ENCODE measurements at regions not wholly inside any gene's neighbourhood (a gene's known extent, or its start where the extent isn't known, plus 50 kb on each side); places are given as distances from the start of the nearest gene placed in this dataset.

GRCh38 chr13:70405266-70405665, 297.0 kb upstream of the KLHL1 start:
- H3K27ac ChIP-seq (ENCODE audit: low read depth, low read length), result no peak overlapping the region
- no peak overlapping the region for H3K4me3 ChIP-seq (ENCODE audit: low read depth in 1 of 2, low read length in 2 of 2)
- no peaks in the 10 kb centered on the region for H3K4me1 ChIP-seq (ENCODE audit: insufficient read depth, low read length)
- H3K27me3 ChIP-seq (ENCODE audit: control insufficient read depth in 1 of 2, insufficient read depth in 2 of 2, low read length in 2 of 2), result no peaks in the 10 kb centered on the region
- no peaks in the 10 kb centered on the region for H3K9me3 ChIP-seq (ENCODE audit: low read length)
- no peaks in the 10 kb centered on the region for H3K36me3 ChIP-seq (ENCODE audit: insufficient read depth, low read length)
- H3K9ac ChIP-seq (ENCODE audit: low read length), result no peak overlapping the region

- Histone ChIP-seq H3K27ac (ENCODE audit: low read depth, low read length) (no peak overlapping the region), H3K27me3 (ENCODE audit: control insufficient read depth in 1 of 2, insufficient read depth in 2 of 2, low read length in 2 of 2) (no peaks in the 10 kb centered on the region), H3K9ac (ENCODE audit: low read length) (no peak overlapping the region), H3K4me1 (ENCODE audit: insufficient read depth, low read length) (no peaks in the 10 kb centered on the region), H3K4me3 (ENCODE audit: low read depth in 1 of 2, low read length in 2 of 2) (no peak overlapping the region), H3K36me3 (ENCODE audit: insufficient read depth, low read length) (no peaks in the 10 kb centered on the region), H3K9me3 (ENCODE audit: low read length) (no peaks in the 10 kb centered on the region)
These were observed 285.8 kb upstream of the KLHL1 start for GRCh38 chr13:70394031-70394548.

- Histone ChIP-seq H3K27me3 (ENCODE audit: control insufficient read depth in 1 of 2, insufficient read depth in 2 of 2, low read length in 2 of 2) (no peaks in the 10 kb centered on the region), H3K27ac (ENCODE audit: low read depth, low read length) (no peak overlapping the region), H3K9me3 (ENCODE audit: low read length) (no peaks in the 10 kb centered on the region), H3K4me3 (ENCODE audit: low read depth in 1 of 2, low read length in 2 of 2) (no peak overlapping the region), H3K4me1 (ENCODE audit: insufficient read depth, low read length) (no peaks in the 10 kb centered on the region), H3K36me3 (ENCODE audit: insufficient read depth, low read length) (no peaks in the 10 kb centered on the region), H3K9ac (ENCODE audit: low read length) (no peak overlapping the region)
These were observed 283.4 kb upstream of the KLHL1 start for GRCh38 chr13:70391678-70392077.

- Histone ChIP-seq H3K27ac (ENCODE audit: low read depth, low read length) (no peak overlapping the region), H3K27me3 (ENCODE audit: control insufficient read depth in 1 of 2, insufficient read depth in 2 of 2, low read length in 2 of 2) (no peaks in the 10 kb centered on the region), H3K36me3 (ENCODE audit: insufficient read depth, low read length) (no peaks in the 10 kb centered on the region), H3K9ac (ENCODE audit: low read length) (no peak overlapping the region), H3K4me3 (ENCODE audit: low read depth in 1 of 2, low read length in 2 of 2) (no peak overlapping the region), H3K9me3 (ENCODE audit: low read length) (no peaks in the 10 kb centered on the region), H3K4me1 (ENCODE audit: insufficient read depth, low read length) (no peaks in the 10 kb centered on the region)
These were observed 282.7 kb upstream of the KLHL1 start for GRCh38 chr13:70390968-70391367.

- H3K36me3 ChIP-seq (ENCODE audit: insufficient read depth, low read length), result no peaks in the 10 kb centered on the region
- no peak overlapping the region for H3K9ac ChIP-seq (ENCODE audit: low read length)
- no peaks in the 10 kb centered on the region for H3K4me1 ChIP-seq (ENCODE audit: insufficient read depth, low read length)
- no peaks in the 10 kb centered on the region for H3K27me3 ChIP-seq (ENCODE audit: control insufficient read depth in 1 of 2, insufficient read depth in 2 of 2, low read length in 2 of 2)
- H3K4me3 ChIP-seq (ENCODE audit: low read depth in 1 of 2, low read length in 2 of 2), result no peak overlapping the region
- no peak overlapping the region for H3K27ac ChIP-seq (ENCODE audit: low read depth, low read length)
- no peaks in the 10 kb centered on the region for H3K9me3 ChIP-seq (ENCODE audit: low read length)
These were observed 281.8 kb upstream of the KLHL1 start for GRCh38 chr13:70390064-70390463.

- Histone ChIP-seq H3K27me3 (ENCODE audit: control insufficient read depth in 1 of 2, insufficient read depth in 2 of 2, low read length in 2 of 2) (no peaks in the 10 kb centered on the region), H3K36me3 (ENCODE audit: insufficient read depth, low read length) (no peaks in the 10 kb centered on the region), H3K4me1 (ENCODE audit: insufficient read depth, low read length) (no peaks in the 10 kb centered on the region), H3K9ac (ENCODE audit: low read length) (no peak overlapping the region), H3K4me3 (ENCODE audit: low read depth in 1 of 2, low read length in 2 of 2) (no peak overlapping the region), H3K27ac (ENCODE audit: low read depth, low read length) (no peak overlapping the region), H3K9me3 (ENCODE audit: low read length) (no peaks in the 10 kb centered on the region)
These were observed 280.7 kb upstream of the KLHL1 start for GRCh38 chr13:70388935-70389334.

- H3K4me1 ChIP-seq (ENCODE audit: insufficient read depth, low read length), result no peaks in the 10 kb centered on the region
- no peak overlapping the region for H3K9ac ChIP-seq (ENCODE audit: low read length)
These were observed 278.7 kb upstream of the KLHL1 start for GRCh38 chr13:70386919-70387318.

GRCh38 chr13:70385852-70386251, 277.6 kb upstream of the KLHL1 start:
- Histone ChIP-seq H3K9ac (ENCODE audit: low read length) (no peak overlapping the region), H3K4me3 (ENCODE audit: low read depth in 1 of 2, low read length in 2 of 2) (no peak overlapping the region), H3K27ac (ENCODE audit: low read depth, low read length) (no peak overlapping the region), H3K27me3 (ENCODE audit: control insufficient read depth in 1 of 2, insufficient read depth in 2 of 2, low read length in 2 of 2) (no peaks in the 10 kb centered on the region), H3K9me3 (ENCODE audit: low read length) (no peaks in the 10 kb centered on the region), H3K4me1 (ENCODE audit: insufficient read depth, low read length) (no peaks in the 10 kb centered on the region), H3K36me3 (ENCODE audit: insufficient read depth, low read length) (no peaks in the 10 kb centered on the region)

More at GRCh38 chr13:70386919-70387318, 278.7 kb upstream of the KLHL1 start:
- Histone ChIP-seq H3K4me3 (ENCODE audit: low read depth in 1 of 2, low read length in 2 of 2) (no peak overlapping the region), H3K27me3 (ENCODE audit: control insufficient read depth in 1 of 2, insufficient read depth in 2 of 2, low read length in 2 of 2) (no peaks in the 10 kb centered on the region), H3K36me3 (ENCODE audit: insufficient read depth, low read length) (no peaks in the 10 kb centered on the region), H3K27ac (ENCODE audit: low read depth, low read length) (no peak overlapping the region), H3K9me3 (ENCODE audit: low read length) (no peaks in the 10 kb centered on the region)

- Histone ChIP-seq H3K36me3 (ENCODE audit: insufficient read depth, low read length) (no peaks in the 10 kb centered on the region), H3K9ac (ENCODE audit: low read length) (no peak overlapping the region), H3K27me3 (ENCODE audit: control insufficient read depth in 1 of 2, insufficient read depth in 2 of 2, low read length in 2 of 2) (no peaks in the 10 kb centered on the region), H3K4me1 (ENCODE audit: insufficient read depth, low read length) (no peaks in the 10 kb centered on the region), H3K27ac (ENCODE audit: low read depth, low read length) (no peak overlapping the region), H3K4me3 (ENCODE audit: low read depth in 1 of 2, low read length in 2 of 2) (no peak overlapping the region), H3K9me3 (ENCODE audit: low read length) (no peaks in the 10 kb centered on the region)
These were observed 275.9 kb upstream of the KLHL1 start for GRCh38 chr13:70384156-70384555.

GRCh38 chr13:70380809-70381208, 272.6 kb upstream of the KLHL1 start:
- no peaks in the 10 kb centered on the region for H3K9me3 ChIP-seq (ENCODE audit: low read length)
- H3K27ac ChIP-seq (ENCODE audit: low read depth, low read length), result no peak overlapping the region
- H3K4me1 ChIP-seq (ENCODE audit: insufficient read depth, low read length), result no peaks in the 10 kb centered on the region
- H3K4me3 ChIP-seq (ENCODE audit: low read depth in 1 of 2, low read length in 2 of 2), result no peak overlapping the region
- no peaks in the 10 kb centered on the region for H3K27me3 ChIP-seq (ENCODE audit: control insufficient read depth in 1 of 2, insufficient read depth in 2 of 2, low read length in 2 of 2)
- H3K9ac ChIP-seq (ENCODE audit: low read length), result no peak overlapping the region
- no peaks in the 10 kb centered on the region for H3K36me3 ChIP-seq (ENCODE audit: insufficient read depth, low read length)

GRCh38 chr13:70375718-70376117, 267.5 kb upstream of the KLHL1 start:
- H3K27me3 ChIP-seq (ENCODE audit: control insufficient read depth in 1 of 2, insufficient read depth in 2 of 2, low read length in 2 of 2), result no peaks in the 10 kb centered on the region

GRCh38 chr13:70370924-70371323, 262.7 kb upstream of the KLHL1 start:
- Histone ChIP-seq H3K27me3 (ENCODE audit: control insufficient read depth in 1 of 2, insufficient read depth in 2 of 2, low read length in 2 of 2) (no peaks in the 10 kb centered on the region), H3K9ac (ENCODE audit: low read length) (no peak overlapping the region), H3K4me3 (ENCODE audit: low read depth in 1 of 2, low read length in 2 of 2) (no peak overlapping the region), H3K36me3 (ENCODE audit: insufficient read depth, low read length) (no peaks in the 10 kb centered on the region), H3K9me3 (ENCODE audit: low read length) (no peaks in the 10 kb centered on the region), H3K4me1 (ENCODE audit: insufficient read depth, low read length) (no peaks in the 10 kb centered on the region), H3K27ac (ENCODE audit: low read depth, low read length) (no peak overlapping the region)

More at GRCh38 chr13:70375718-70376117, 267.5 kb upstream of the KLHL1 start:
- Histone ChIP-seq H3K4me1 (ENCODE audit: insufficient read depth, low read length) (no peaks in the 10 kb centered on the region), H3K4me3 (ENCODE audit: low read depth in 1 of 2, low read length in 2 of 2) (no peak overlapping the region), H3K9ac (ENCODE audit: low read length) (no peak overlapping the region), H3K36me3 (ENCODE audit: insufficient read depth, low read length) (no peaks in the 10 kb centered on the region), H3K27ac (ENCODE audit: low read depth, low read length) (no peak overlapping the region), H3K9me3 (ENCODE audit: low read length) (no peaks in the 10 kb centered on the region)
